Activated CD4-positive, alpha-beta T cell treated with anti-CD3 and anti-CD28 coated beads, Interleukin-2, amount 50 U/mL, for 4 hours (primary cell): ENCODE measurements at regions not wholly inside any gene's neighbourhood (a gene's known extent, or its start where the extent isn't known, plus 50 kb on each side); places are given as distances from the start of the nearest gene placed in this dataset.

Experiments
- DNase-seq, 2 experiments: peaks; one replicate each; pipeline ENCODE4 v3.0.0-alpha.2; 2020

GRCh38 chr6:104017410-104018381 is 842.0 kb downstream of the HACE1 start:
- DNase-seq = no peak

GRCh38 chr6:104014163-104014959 is 845.4 kb downstream of the HACE1 start:
- no peak for DNase-seq

- DNase-seq = no peak
Observed at GRCh38 chr6:104013312-104013971, 846.3 kb downstream of the HACE1 start.

GRCh38 chr6:104010897-104011296 is 848.8 kb downstream of the HACE1 start:
- no peak for DNase-seq

- DNase-seq = no peak
Observed at GRCh38 chr6:104003803-104004516, 855.8 kb downstream of the HACE1 start.

- DNase-seq = no peak
Observed at GRCh38 chr6:103995571-103995970, 864.1 kb downstream of the HACE1 start.

GRCh38 chr6:103983860-103984259 is 875.9 kb downstream of the HACE1 start:
- no peak for DNase-seq

GRCh38 chr6:103983011-103983410 is 876.7 kb downstream of the HACE1 start:
- no peak for DNase-seq

GRCh38 chr6:103982574-103982973 is 877.1 kb downstream of the HACE1 start:
- DNase-seq = no peak

GRCh38 chr6:103979308-103979707 is 880.4 kb downstream of the HACE1 start:
- DNase-seq = no peak

GRCh38 chr6:103937389-103937788 is 922.3 kb downstream of the HACE1 start:
- DNase-seq = no peak

GRCh38 chr6:103925317-103925716 is 934.4 kb downstream of the HACE1 start:
- DNase-seq = no peak

GRCh38 chr6:103910018-103910417 is 949.7 kb downstream of the HACE1 start:
- no peak for DNase-seq

- DNase-seq = no peak
Observed at GRCh38 chr6:103908898-103909297, 950.8 kb downstream of the HACE1 start.

- no peak for DNase-seq
Observed at GRCh38 chr6:103895136-103895535, 964.6 kb downstream of the HACE1 start.

GRCh38 chr6:103893141-103893581 is 966.6 kb downstream of the HACE1 start:
- DNase-seq = no peak

GRCh38 chr6:103886951-103887350 is 972.8 kb downstream of the HACE1 start:
- no peak for DNase-seq

GRCh38 chr6:103885446-103885845 is 974.3 kb downstream of the HACE1 start:
- DNase-seq = no peak

GRCh38 chr6:103879800-103880199 is 979.9 kb downstream of the HACE1 start:
- no peak for DNase-seq

- no peak for DNase-seq
Observed at GRCh38 chr6:103875221-103875620, 984.5 kb downstream of the HACE1 start.

- no peak for DNase-seq
Observed at GRCh38 chr6:103874575-103874974, 985.1 kb downstream of the HACE1 start.

GRCh38 chr6:103872678-103873077 is 987.0 kb downstream of the HACE1 start:
- DNase-seq = no peak

- DNase-seq = no peak
Observed at GRCh38 chr6:103872233-103872632, 987.5 kb downstream of the HACE1 start.
